Pancreas (tissue), 10 donors: ENCODE measurements at regions not wholly inside any gene's neighbourhood (a gene's known extent, or its start where the extent isn't known, plus 50 kb on each side); places are given as distances from the start of the nearest gene placed in this dataset.

Experiments used
- ATAC-seq, 4 donors: fragments of 200-7000 bp; cut with Tn5 transposase; one replicate each; pipeline versions ENCODE4 v1.8.0 to v1.9.1; 2020; ENCODE audit warnings: mild to moderate bottlenecking in 4 of 4, moderate library complexity in 4 of 4
- DNase-seq, 6 donors: peaks; one replicate each; pipeline ENCODE4 v3.0.0-alpha.2; 2020
- FAIRE-seq: peaks from 2 replicates; lab custom pipeline; 2012; peaks lifted over from hg19 to GRCh38; lab: Jason Lieb, UNC
- H3K27ac ChIP-seq, 4 donors: fragments of 200-600 bp; sonication (generic); 1 replicate in 3 of 4; 2 replicates in 1 of 4; pipeline versions ENCODE4 v1.5.0 to v1.8.0; 2020
- H3K27me3 ChIP-seq, 4 donors: fragments of 200-600 bp; one replicate each; pipeline ENCODE4 v1.8.0; 2021
- H3K36me3 ChIP-seq, 3 donors: fragments of 200-600 bp; sonication (generic) in 1 of 3; one replicate each; pipeline versions ENCODE4 v1.5.0 to v1.8.0; 2020 to 2021
- H3K4me1 ChIP-seq, 3 donors: fragments of 200-600 bp; one replicate each; pipeline ENCODE4 v1.8.0; 2021
- H3K4me3 ChIP-seq, 4 donors: fragments of 200-600 bp; sonication (generic) in 2 of 4; one replicate each; pipeline versions ENCODE4 v1.5.0 to v1.8.0; 2020 to 2021
- H3K9me3 ChIP-seq, 4 donors: fragments of 200-600 bp; one replicate each; pipeline ENCODE4 v1.8.0; 2021
- WGBS, 2 donors: extraction: QIAGEN DNeasy Blood & Tissue Kit; methylation state at CpG; one replicate each; pipeline ENCODE4 v1.1.7; 2013; 5-methylcytosine and 5-hydroxymethylcytosine counted together
- intact Hi-C, 3 donors: fragments of 100-400 bp; cut with DNase I; formaldehyde crosslinking; loops; one replicate each; pipeline versions ENCODE4 v1.11.1 to v1.14.2; 2022
- TF ChIP-seq, protein P1 (sequence below), 4 donors: fragments of 200-600 bp; sonication (generic) in 3 of 4; IDR thresholded peaks; one replicate each; pipeline versions ENCODE4 v1.5.0 to v1.8.0; 2021; ENCODE audit warnings: antibody characterized with exemption in 4 of 4
- donor health status: healthy with polysubstance abuse.
- donor health status: DM: no; HTN: no; CAD: no; lungs with moderate emphysema.
- donor health status: DM: no; HTN: no; CAD: no.
- donor health status: control.
- donor health status: control.
- donor health status: Bipolar disorder and iron deficiency.
- donor health status: DM: yes; HTN: yes; CAD: no.
- donor health status: DM: no; HTN: no; CAD: no.
- donor health status: DM: no; HTN: no; CAD: no.
- donor health status: DM: yes; HTN: yes; CAD: no.

DNA sequence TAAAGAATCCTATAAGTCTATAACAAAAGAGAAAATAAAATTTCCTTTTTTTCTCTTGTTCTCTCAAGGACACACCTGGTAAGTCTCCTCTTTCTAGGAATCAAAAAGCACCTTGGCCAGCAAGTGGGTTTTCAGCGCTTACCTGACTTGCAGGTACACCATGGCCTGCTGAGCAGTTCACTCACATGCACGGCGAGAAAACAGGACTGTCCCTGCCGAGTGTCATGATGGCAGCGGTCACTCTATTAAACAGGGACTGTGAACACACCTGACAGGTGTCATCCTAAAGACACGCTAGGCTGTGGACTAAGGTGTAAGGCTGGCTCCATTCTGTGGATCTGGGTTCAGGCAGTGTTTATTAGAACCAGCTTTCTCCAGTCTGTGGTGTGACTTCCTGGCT, 170.2 kb downstream of the TEX29 start:
- no peaks in the 10 kb centered on the region for H3K27me3 ChIP-seq
- TF ChIP-seq, protein P1, sequence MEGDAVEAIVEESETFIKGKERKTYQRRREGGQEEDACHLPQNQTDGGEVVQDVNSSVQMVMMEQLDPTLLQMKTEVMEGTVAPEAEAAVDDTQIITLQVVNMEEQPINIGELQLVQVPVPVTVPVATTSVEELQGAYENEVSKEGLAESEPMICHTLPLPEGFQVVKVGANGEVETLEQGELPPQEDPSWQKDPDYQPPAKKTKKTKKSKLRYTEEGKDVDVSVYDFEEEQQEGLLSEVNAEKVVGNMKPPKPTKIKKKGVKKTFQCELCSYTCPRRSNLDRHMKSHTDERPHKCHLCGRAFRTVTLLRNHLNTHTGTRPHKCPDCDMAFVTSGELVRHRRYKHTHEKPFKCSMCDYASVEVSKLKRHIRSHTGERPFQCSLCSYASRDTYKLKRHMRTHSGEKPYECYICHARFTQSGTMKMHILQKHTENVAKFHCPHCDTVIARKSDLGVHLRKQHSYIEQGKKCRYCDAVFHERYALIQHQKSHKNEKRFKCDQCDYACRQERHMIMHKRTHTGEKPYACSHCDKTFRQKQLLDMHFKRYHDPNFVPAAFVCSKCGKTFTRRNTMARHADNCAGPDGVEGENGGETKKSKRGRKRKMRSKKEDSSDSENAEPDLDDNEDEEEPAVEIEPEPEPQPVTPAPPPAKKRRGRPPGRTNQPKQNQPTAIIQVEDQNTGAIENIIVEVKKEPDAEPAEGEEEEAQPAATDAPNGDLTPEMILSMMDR (IDR thresholded peaks at IDR 0.05): no peak
- WGBS, 2 donors: 67 to 82% methylated on average over 6 of the region's 6 CpGs
- intact Hi-C loops: no loop called here
- H3K27ac ChIP-seq: no peak overlapping the region
- no peaks in the 10 kb centered on the region for H3K36me3 ChIP-seq
- no peaks in the 10 kb centered on the region for H3K9me3 ChIP-seq
- FAIRE-seq: no peak
- ATAC-seq: no peak
- no peaks in the 10 kb centered on the region for H3K4me1 ChIP-seq
- no peak for DNase-seq
- no peak overlapping the region for H3K4me3 ChIP-seq

DNA sequence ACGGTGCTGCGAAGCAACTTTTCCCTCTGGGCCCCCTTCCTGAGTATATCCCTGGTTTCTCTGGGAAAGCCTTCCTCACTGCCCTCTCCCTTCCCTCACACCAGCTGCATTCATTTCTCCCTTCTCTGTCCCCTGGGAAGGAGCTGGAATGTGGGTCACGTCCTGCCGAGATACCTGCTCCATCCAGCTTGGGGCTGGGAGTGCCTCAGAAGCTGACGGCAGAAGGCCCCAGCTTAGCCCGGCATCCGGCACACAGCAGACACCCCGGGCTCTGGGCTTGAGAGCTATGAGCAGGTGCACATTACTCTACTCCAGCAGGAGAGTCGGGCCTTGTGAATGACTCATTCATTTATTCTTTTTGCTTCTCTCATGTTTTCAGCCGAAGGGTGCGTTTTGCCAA, 170.6 kb downstream of the TEX29 start:
- no peak overlapping the region for H3K27ac ChIP-seq
- no peak overlapping the region for H3K4me3 ChIP-seq
- no peak for ATAC-seq
- WGBS, 2 donors: 59 to 60% methylated on average over 11 of the region's 11 CpGs
- DNase-seq: no peak
- no peaks in the 10 kb centered on the region for H3K9me3 ChIP-seq
- TF ChIP-seq, protein P1 (IDR thresholded peaks at IDR 0.05): no peak
- H3K4me1 ChIP-seq: no peaks in the 10 kb centered on the region
- intact Hi-C loops: no loop called here
- H3K36me3 ChIP-seq: no peaks in the 10 kb centered on the region
- no peaks in the 10 kb centered on the region for H3K27me3 ChIP-seq
- FAIRE-seq: no peak

DNA sequence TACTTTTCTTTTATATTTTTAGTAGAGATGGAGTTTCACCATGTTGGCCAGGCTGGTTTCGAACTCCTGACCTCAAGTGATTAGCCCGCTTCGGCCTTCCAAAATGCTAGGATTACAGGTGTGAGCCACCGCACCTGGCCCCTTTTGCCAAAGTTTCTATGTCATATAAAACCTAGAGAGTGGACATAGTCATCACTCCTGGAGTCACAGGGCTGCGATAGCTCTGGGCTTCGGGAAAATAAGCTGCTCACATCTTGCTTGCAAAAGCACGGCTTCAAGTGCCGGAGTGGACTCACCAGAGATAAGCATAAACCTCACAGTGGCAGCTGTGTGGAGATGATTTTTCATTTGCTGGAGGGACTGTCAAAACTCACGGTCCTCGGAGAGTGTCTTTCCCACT, 171.2 kb downstream of the TEX29 start:
- DNase-seq (no peak), FAIRE-seq (no peak), ATAC-seq (no peak)
- no peaks in the 10 kb centered on the region for H3K27me3 ChIP-seq
- H3K9me3 ChIP-seq: no peaks in the 10 kb centered on the region
- no peak overlapping the region for H3K27ac ChIP-seq
- WGBS, 2 donors: 63 to 67% methylated on average over 10 of the region's 10 CpGs
- intact Hi-C loops: no loop called here
- H3K4me1 ChIP-seq: no peaks in the 10 kb centered on the region
- H3K4me3 ChIP-seq: no peak overlapping the region
- TF ChIP-seq, protein P1 (IDR thresholded peaks at IDR 0.05): no peak
- no peaks in the 10 kb centered on the region for H3K36me3 ChIP-seq

DNA sequence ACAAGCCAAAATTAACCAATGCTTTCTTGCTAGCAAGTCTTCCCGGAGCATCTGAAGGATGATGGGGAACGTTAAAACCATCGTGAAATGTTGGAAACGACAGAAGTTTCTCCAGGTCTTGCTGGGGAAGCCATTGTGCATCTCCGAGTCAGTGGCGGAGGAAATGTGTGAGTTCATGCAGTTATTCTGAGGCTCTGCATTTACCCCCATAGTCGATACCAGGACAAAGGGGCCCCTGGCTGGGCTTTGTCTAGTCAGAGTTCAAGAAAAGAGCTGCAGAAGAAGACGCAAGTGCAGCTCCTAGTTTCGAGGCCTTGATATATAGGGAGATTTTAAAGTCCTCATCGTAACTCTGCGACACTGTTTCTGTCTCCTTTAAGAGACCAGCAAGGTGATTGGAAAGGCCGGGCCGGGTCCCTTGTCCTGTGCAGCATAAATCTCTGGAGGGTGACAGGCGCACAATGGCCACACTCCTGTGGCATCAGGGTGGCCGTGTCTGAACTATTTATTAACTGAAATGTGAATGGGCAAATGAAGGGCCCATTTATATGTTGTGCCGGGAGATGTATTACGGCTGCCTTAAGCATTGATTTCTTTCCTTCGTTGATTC, 172.0 kb downstream of the TEX29 start:
- Histone ChIP-seq H3K27me3 (no peaks in the 10 kb centered on the region), H3K36me3 (no peaks in the 10 kb centered on the region), H3K27ac (no peak overlapping the region), H3K4me3 (no peak overlapping the region), H3K9me3 (no peaks in the 10 kb centered on the region), H3K4me1 (no peaks in the 10 kb centered on the region)
- intact Hi-C loops: no loop called here
- FAIRE-seq (no peak), DNase-seq (no peak), ATAC-seq (no peak)
- TF ChIP-seq, protein P1 (IDR thresholded peaks at IDR 0.05): no peak
- 48 to 53% methylated on average over 18 of the region's 18 CpGs for WGBS, 2 donors

DNA sequence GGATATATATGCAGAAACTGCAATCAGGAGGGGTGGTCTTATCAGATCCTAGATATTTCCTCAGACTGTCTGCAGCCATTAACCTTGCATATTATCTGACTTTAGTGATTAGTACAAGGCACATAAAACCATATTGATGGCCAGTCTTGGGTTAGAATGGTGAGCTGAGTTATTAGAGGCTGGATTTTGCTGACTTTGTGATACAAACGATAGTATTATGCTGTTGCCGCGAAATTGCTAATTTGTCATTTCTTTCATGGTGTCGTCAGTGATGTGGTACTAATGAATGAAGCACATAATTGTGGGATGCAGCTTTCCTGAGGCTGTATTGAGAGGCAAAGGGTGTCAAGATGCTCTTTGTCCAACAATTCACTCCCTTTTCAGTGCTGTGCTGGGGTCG, 172.5 kb downstream of the TEX29 start:
- WGBS, 2 donors: 40 to 59% methylated on average over 5 of the region's 5 CpGs
- Histone ChIP-seq H3K4me1 (no peaks in the 10 kb centered on the region), H3K9me3 (no peaks in the 10 kb centered on the region), H3K27me3 (no peaks in the 10 kb centered on the region), H3K4me3 (no peak overlapping the region), H3K36me3 (no peaks in the 10 kb centered on the region), H3K27ac (no peak overlapping the region)
- FAIRE-seq (no peak), DNase-seq (no peak), ATAC-seq (no peak)
- intact Hi-C loops: no loop called here
- TF ChIP-seq, protein P1 (IDR thresholded peaks at IDR 0.05): no peak
